ENCODE measurements at regions not wholly inside any gene's neighbourhood (a gene's known extent, or its start where the extent isn't known, plus 50 kb on each side); places are given as distances from the start of the nearest gene placed in this dataset.

DNA sequence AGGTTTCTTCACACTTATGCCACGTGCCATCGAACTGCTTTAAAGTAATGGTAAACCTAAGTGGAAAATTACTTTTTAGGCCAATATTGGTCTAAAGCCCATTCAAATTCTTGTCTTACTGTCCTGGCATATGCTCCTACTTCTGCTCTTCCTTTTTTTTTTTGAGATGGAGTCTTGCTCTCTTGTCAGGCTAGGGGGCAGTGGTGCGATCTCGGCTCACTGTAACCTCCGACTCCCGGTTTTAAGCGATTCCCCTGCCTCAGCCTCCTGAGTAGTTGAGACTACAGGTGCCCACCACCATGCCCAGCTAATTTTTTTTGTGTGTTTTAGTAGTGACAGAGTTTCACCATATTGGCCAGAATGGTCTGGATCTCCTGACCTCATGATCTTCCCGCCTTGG is 129.0 kb upstream of the TECRL start:
- DNase-seq (ENCODE audit: low read depth in 1 of 2, low spot score in 1 of 2), result peak in 1 of 2 experiments; percentile 14
- Histone ChIP-seq H3K27ac (replicated peaks) (no peak overlapping the region), H3K4me3 (replicated peaks; ENCODE audit: insufficient read depth, low read length) (no peak overlapping the region), H3K27me3 (ENCODE audit: insufficient read depth, poor library complexity, severe bottlenecking) (no peaks in the 10 kb centered on the region)
- TF ChIP-seq GABPA (IDR thresholded peaks at IDR 0.05; ENCODE audit: low read depth) (no peak), POLR2AphosphoS5 (IDR thresholded peaks at IDR 0.05; ENCODE audit: low read depth) (no peak), SPI1 (IDR thresholded peaks at IDR 0.05; ENCODE audit: borderline replicate concordance, low read depth) (peak; percentile 56; the same call in 1 of the 2 replicates)
- TF ChIP-seq, protein P1, sequence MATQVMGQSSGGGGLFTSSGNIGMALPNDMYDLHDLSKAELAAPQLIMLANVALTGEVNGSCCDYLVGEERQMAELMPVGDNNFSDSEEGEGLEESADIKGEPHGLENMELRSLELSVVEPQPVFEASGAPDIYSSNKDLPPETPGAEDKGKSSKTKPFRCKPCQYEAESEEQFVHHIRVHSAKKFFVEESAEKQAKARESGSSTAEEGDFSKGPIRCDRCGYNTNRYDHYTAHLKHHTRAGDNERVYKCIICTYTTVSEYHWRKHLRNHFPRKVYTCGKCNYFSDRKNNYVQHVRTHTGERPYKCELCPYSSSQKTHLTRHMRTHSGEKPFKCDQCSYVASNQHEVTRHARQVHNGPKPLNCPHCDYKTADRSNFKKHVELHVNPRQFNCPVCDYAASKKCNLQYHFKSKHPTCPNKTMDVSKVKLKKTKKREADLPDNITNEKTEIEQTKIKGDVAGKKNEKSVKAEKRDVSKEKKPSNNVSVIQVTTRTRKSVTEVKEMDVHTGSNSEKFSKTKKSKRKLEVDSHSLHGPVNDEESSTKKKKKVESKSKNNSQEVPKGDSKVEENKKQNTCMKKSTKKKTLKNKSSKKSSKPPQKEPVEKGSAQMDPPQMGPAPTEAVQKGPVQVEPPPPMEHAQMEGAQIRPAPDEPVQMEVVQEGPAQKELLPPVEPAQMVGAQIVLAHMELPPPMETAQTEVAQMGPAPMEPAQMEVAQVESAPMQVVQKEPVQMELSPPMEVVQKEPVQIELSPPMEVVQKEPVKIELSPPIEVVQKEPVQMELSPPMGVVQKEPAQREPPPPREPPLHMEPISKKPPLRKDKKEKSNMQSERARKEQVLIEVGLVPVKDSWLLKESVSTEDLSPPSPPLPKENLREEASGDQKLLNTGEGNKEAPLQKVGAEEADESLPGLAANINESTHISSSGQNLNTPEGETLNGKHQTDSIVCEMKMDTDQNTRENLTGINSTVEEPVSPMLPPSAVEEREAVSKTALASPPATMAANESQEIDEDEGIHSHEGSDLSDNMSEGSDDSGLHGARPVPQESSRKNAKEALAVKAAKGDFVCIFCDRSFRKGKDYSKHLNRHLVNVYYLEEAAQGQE (IDR thresholded peaks at IDR 0.05; ENCODE audit: insufficient replicate concordance, low read depth), result no peak
- TF ChIP-seq, protein P2, sequence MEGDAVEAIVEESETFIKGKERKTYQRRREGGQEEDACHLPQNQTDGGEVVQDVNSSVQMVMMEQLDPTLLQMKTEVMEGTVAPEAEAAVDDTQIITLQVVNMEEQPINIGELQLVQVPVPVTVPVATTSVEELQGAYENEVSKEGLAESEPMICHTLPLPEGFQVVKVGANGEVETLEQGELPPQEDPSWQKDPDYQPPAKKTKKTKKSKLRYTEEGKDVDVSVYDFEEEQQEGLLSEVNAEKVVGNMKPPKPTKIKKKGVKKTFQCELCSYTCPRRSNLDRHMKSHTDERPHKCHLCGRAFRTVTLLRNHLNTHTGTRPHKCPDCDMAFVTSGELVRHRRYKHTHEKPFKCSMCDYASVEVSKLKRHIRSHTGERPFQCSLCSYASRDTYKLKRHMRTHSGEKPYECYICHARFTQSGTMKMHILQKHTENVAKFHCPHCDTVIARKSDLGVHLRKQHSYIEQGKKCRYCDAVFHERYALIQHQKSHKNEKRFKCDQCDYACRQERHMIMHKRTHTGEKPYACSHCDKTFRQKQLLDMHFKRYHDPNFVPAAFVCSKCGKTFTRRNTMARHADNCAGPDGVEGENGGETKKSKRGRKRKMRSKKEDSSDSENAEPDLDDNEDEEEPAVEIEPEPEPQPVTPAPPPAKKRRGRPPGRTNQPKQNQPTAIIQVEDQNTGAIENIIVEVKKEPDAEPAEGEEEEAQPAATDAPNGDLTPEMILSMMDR (IDR thresholded peaks at IDR 0.05; ENCODE audit: insufficient read depth, low read length), result no peak

GRCh38 chr4:64533637-64534036 is 124.4 kb upstream of the TECRL start:
- Histone ChIP-seq H3K27me3 (ENCODE audit: insufficient read depth, poor library complexity, severe bottlenecking) (no peaks in the 10 kb centered on the region), H3K27ac (replicated peaks) (no peak overlapping the region), H3K4me3 (replicated peaks; ENCODE audit: insufficient read depth, low read length) (no peak overlapping the region)
- no peak for DNase-seq (ENCODE audit: low read depth in 1 of 2, low spot score in 1 of 2)
- TF ChIP-seq, protein P1 (IDR thresholded peaks at IDR 0.05; ENCODE audit: insufficient replicate concordance, low read depth), result no peak
- TF ChIP-seq SPI1 (IDR thresholded peaks at IDR 0.05; ENCODE audit: borderline replicate concordance, low read depth) (no peak), POLR2AphosphoS5 (IDR thresholded peaks at IDR 0.05; ENCODE audit: low read depth) (no peak), GABPA (IDR thresholded peaks at IDR 0.05; ENCODE audit: low read depth) (no peak)
- TF ChIP-seq, protein P2 (IDR thresholded peaks at IDR 0.05; ENCODE audit: insufficient read depth, low read length), result no peak

DNA sequence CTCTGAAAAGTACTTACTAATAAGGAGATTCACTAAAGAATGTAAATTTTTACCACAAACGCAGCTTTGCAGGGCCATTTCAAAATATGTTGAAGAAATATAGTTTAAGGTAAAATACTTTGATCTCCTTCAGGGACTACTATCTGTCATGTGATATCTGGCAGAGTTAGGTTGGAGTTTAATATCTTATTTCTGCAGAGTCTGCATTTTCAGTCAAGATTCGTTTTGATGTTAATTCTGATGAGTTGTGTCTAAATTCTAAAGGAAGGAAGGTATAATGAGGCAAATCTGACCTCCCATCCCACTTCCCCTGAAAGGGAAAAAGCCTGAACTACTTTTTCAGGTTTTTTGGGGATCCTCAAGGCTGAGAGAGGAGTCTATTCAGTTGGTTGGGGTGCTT is 123.9 kb upstream of the TECRL start:
- H3K4me3 ChIP-seq (replicated peaks; ENCODE audit: insufficient read depth, low read length), result no peak overlapping the region
- no peak for DNase-seq (ENCODE audit: low read depth in 1 of 2, low spot score in 1 of 2)
- no peaks in the 10 kb centered on the region for H3K27me3 ChIP-seq (ENCODE audit: insufficient read depth, poor library complexity, severe bottlenecking)
- TF ChIP-seq GABPA (IDR thresholded peaks at IDR 0.05; ENCODE audit: low read depth) (no peak), POLR2AphosphoS5 (IDR thresholded peaks at IDR 0.05; ENCODE audit: low read depth) (no peak), SPI1 (IDR thresholded peaks at IDR 0.05; ENCODE audit: borderline replicate concordance, low read depth) (no peak)
- TF ChIP-seq, protein P2 (IDR thresholded peaks at IDR 0.05; ENCODE audit: insufficient read depth, low read length), result no peak
- TF ChIP-seq, protein P1 (IDR thresholded peaks at IDR 0.05; ENCODE audit: insufficient replicate concordance, low read depth), result no peak
- H3K27ac ChIP-seq (replicated peaks), result no peak overlapping the region
